Iris pigment epithelial cell (primary cell): ENCODE measurements at regions not wholly inside any gene's neighbourhood (a gene's known extent, or its start where the extent isn't known, plus 50 kb on each side); places are given as distances from the start of the nearest gene placed in this dataset.

Source experiments
- DNase-seq: peaks from one replicate; pipeline ENCODE4 v3.0.0-alpha.2; 2011; ENCODE audit warnings: low read depth

DNA sequence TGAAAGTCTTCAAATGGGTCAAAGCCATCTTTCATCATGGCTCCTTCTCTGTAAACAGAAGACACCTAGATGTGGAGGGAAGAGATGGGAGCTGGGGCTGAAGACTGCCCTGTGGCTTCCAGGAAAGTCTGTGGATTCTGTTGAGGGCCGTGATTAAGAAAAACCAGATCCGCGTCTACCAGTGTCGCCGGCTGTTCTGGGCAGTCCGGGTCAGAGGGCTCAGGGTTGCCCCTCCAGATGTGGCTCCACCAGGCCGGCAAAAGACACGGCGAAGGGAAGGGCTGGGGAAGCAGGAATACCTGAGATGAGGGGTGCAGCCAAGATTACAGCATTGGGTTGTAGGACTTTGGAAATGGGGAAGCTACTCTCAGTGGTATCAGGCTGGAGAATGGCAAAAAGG, 162.6 kb downstream of the RHOU start:
- no peak for DNase-seq

DNA sequence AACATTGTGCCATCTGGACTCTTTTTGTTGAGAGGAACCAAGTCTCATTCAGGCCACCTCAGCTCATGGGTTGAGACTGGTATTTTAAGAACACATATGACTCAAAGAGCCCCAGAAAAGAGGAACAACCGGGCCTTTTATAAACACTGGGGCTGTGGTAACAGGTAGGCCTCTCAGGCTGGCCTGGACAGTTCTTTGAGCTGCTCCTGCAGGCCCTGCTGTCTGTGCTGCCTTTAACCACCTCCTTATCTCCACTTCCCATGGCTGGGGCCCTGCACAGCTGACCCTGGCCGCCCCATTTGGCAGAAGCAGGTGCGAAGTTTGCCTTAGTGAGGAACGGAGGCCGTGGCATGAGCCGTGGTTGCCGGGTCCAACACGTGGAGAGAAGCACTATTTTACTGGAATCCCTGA, 163.3 kb downstream of the RHOU start:
- no peak for DNase-seq

DNA sequence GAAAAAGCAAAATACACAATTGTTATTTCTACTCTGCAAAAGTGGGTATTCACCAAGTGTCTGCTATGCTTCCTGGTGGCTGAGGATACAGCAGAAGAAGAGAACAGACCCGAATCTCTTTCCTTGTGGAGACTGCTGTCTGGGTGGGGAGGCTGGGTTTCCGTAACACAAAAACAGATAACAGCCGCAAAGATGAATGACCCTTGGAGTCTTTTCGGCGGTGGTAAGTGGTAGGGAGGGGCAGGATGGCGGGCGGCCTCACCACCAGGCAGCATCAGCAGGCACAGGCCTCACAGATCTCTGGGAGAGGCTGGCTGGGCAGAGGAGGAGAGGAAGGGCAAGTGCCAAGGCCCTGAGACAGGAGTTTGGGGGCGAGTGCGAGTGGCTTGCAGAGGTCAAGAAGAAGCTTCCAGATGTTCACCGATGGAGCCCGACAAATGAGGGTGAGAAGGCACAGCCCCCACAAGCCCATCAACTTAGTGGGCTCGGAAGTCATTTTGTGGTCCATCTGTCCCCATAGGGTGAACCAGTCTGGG, 164.2 kb downstream of the RHOU start:
- no peak for DNase-seq

DNA sequence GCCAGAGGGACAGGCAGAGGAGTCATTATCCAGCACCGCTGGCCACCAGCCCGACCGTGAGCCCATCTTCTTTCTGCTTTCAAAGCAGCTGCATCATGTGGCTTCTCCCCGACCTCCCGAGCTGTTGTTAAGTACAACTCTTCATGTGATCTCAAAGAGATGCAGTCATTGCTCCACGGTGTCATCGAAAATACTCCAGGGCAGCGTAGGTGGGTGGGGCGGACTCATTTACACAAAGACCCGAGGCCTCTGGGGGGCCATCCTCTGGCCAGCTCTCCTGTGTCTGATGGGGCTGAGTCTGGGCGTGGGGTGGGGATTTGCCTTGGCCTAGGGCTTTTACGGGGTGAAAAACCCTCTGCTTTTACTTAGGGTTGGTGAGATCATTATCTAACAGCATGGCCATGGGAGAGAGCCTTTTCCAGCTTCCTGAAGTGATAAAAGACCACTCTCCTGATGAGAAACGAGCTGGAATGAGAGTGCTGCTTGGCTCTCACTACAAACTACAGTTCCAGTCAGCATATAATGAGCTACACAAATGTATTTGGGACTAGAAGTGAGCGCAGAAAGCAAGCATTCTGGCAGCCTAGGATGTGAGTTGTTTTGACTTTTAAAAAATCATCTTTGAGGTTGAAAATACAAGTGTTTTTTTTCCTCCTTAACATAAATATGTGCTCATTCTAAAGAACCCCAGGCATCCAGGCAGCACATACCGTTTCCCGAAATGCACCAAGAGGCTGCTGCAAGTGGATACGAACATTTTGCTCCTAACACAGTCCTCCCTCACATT, 165.0 kb downstream of the RHOU start:
- DNase-seq: no peak

DNA sequence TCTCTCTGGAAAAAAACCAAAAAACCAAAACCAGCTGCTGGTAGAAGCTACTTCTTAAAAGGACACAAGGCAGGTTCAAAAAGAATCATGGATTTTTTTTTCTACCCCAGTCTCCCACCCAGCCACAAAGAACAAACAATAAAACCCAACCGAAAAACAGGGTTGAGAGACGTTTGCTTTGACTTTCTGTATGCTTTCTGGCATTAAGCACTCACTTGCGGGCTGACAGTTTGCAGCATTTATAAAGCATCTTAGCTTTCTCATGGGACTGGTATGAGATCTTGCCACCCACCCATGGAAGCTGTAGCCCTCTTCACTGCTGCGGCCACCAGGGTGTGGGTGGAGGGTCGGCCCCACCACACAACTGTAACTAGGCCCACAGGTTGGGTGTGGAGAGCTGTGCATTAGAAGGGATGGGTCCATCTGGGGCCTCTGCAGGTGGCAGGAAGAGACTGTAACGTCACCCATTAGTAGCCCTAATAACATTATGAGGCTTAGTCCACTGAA, 165.7 kb downstream of the RHOU start:
- no peak for DNase-seq

DNA sequence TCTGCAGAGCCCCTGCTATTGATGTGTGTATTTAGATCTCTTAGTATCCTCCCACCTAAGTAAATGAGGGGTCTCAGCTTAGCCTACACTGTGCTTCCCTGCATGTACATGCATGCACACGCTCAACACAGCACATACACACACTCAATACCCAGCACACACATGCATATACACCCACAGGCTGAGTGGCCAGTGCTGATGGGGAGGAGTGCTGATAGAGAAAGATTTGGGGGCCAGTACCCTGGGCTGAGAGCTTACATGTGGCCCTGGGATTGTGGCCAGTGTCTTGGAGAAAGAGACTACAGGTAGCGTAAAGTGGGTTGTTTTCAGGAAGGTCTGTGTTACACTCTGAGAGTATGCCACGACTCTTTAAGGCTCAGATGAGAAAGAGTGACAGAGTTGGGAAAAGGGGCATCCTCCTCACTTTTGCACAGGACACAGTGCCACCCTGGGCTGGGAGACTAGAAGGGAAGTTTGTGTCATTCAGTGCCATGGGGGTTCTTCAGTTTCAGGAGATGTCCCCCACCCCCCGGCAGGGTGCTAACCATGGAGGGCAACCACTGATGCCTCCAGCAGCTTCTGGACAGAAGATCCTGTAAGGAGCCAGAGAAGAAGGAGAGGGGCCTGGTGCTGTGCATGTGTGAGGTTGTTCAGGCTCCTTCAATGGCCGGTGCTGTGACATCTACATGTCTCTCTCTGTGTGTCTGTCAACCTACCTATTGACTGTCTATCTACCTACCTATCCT, 166.8 kb downstream of the RHOU start:
- DNase-seq: no peak

DNA sequence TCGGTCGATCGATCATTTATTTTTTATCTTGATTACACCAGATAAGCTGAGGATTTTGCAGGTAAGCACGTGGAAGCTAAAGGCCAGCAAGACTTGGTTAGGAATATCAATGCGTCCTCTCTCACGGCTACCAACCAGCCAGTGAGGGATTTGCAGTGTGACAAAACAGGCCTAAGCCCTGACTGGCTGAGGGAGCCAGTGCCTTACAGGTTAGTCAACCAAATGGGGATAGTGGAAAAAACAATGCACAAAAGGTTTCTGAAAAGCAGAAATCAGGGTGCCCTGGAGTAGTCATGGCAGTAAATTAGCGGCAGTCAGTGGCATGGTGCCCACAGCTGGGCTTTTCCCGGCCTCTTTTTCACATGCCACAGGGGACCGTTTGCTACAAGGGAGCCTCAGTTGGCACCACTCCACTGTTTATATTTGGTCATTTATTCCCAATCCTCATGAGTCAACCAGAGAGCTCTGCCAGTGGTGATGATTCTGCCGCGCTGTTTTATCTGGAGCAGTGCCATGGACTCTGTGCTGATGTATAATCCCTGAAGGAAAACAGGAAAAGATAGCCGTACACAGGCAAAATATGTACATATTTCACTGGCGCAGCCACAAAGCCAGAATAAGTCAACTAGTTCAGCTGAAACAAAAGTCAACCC, 167.6 kb downstream of the RHOU start:
- DNase-seq: peak; percentile 97

DNA sequence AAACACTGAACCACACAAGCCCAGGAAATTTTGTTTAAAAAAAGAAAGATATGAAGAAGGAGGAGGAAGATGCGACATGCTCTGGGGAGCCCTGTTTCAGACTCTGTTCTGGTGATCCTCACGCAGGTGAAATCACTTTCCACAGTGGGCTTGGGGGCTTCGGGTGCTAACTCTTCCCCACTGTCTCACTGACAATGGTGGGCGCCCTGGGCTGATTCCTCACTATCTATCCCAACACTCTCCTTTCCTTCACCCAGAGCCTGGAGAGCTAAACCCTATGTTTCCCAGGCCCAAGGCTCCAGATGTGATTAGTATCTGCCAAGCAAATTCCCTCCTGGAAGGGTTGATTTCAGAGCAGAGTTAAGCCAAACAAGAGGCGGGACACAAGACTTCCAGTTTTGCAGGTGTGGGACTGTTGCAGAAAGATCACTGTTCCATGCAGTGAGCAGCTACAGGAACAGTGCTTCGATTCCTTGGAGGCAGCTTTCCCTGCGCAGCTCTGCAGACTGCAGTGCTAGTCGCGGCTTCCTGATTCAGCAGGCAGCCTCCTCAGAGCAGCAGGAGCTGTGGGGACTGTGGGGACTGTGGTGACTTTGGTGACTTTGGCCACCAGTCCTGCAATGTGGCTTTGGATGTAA, 168.3 kb downstream of the RHOU start:
- DNase-seq: no peak

DNA sequence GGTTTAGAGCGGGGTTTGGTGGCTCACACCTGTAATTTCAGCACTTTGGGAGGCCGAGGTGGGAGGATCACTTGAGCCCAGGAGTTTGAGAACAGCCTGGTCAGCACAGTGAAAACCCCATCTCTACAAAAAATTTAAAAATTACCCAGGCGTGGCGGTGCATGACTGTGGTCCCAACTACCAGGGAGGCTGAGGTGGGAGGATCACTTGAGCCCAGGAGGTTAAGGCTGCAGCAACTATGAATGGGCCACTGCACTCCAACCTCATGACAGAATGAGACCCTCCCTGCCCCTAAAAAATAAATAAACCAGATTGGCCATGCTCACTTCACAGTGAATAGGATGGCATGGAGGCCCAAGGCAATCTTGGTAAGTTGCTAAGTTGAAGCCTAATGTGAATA, 168.9 kb downstream of the RHOU start:
- DNase-seq: no peak

DNA sequence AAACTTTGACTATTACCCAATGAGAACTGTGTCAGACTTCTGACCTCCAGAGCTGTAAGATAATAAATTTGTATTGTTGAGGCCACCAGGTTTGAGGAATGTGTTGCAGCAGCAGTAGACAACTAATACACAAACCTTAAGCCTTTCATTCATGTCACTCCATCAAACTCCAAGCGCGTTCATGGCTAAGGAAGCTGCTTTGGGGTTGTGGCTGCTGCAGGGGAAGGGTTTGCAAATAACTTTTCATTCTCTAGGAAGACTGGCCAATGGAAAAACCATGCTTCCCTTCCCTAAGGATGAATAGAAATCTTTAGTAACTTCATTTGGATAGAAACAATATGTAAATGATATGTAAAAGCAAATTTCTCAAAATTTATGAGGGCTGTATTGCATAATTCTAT, 170.4 kb downstream of the RHOU start:
- DNase-seq: peak; percentile 28

DNA sequence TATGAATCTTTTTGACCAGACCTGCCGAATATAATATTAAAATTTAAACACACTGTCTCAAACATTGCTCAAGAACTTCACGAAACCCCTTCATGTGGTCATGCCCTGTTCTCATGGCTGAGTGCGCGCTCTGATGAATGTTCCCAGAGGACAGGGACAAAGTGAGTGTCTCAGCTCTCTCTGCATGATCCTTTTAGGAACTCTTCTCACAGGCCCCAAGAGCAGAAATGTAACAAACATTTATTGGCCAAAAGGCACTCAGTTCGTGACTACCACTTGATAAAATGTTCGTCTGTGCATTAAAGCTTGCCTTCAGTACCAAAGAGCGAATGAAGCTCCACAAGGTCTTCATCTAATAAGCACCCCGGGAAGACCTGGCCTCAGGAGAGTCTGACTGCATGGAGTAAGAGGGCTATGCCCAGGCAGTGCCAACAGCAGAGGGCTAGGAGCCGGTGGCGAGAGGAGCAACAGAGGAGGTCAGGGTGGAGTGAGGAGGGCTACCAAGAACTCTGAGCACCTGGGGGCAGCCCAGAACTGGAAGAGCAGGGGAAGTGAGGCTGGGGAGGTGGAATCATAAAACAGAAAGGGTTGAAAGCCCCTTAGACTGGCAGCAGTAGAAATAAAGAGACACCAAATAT, 171.1 kb downstream of the RHOU start:
- DNase-seq: no peak

DNA sequence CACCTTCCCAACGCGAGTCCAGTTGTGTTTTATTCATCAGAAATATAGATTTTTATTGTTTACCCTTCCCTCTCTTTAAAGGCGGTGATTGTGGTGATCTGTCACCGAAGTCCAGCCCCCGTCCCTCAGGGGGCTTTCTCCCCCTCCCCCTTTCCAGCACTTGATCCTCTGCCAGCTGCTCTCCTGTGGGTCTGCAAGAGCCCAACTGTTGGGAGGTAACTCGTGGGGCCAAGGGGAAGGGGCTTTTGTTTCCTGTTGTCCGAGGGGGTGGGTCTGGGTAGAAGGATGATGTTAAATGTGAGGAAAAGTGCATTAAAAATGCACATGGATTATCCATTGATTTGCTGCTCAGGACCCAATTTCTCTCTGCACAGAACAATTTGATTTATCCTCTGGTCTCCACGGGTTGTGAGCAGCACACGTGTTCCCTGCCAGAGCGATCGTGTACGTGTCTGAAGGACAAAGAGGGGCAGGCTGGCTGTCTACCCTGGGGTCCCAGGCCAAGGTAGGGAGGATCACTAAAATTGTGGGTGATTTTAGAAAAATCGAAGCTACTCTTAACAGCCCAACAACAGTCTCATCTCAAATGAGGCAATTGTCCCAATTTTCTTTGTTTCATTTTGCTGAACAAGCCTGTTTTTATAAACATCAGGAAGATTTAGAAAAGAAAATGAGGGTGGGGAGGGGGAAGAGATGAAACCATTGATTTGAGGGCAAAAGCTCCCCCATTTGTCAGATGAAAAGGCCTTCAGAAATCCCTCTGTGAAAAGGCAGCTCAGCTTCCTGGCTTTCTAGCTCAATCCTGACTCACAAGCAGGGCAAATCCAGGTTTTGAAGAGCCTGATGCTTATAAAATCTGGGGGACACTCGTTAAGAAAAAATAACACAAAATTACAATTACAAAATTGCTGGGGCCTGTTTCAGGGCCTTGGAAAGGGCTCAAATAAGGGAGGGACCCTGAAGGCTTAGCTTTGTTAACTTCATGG, 176.2 kb downstream of the RHOU start:
- DNase-seq: no peak

DNA sequence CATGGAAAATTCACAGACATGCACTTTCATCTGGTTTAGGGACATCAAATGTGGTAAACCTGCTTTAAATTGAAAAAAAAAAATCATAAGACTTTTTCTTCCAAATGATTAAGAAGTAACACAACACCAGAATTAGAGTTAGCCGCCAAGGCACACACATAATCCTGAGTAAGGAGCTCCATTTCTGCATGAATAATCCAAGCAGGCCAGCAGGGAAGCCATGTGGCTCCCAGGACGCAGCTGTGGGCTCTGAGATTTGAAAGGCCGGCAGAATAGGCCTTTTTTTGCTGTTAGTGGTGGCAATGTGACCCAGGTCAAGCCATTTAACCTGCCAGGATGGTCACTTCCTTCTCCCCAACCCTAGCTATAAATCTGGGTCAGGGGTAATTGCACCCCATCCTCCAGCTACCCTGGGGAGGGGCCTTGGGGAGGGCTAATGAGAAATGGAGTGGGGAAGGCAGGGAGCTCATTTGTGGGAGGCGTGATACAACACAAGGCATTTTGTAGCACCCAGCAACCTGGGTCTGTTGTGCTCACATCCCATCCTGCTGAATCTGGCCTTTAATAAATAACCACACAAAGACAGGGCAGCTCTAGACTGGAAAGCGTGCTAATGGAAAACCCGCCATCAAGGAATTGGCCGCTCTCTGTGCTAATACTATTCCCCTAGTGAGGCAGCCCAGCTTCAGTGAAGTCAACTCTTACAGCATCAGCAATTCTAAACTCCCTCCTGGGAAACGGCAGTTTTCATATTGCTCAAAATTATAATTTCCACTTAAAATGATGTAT, 178.5 kb downstream of the RHOU start:
- no peak for DNase-seq

DNA sequence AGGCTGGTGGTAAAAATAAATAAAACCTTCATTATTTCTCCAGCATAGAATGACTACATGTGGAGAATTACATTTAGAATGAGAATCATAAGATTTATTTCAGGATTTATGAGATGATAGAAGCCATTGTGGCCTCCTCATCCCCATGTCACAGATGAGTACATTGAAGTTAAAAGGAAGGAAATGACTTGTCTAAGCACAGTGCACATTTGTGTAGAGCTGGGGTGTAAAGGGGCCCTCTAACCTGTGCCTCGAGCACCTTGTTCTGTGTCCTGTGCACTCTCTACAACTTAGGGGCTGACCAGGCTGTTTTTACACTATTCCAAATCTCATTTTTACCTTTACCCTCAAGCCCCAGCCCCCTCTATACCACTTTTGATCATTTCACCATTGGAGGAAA, 179.4 kb downstream of the RHOU start:
- no peak for DNase-seq

DNA sequence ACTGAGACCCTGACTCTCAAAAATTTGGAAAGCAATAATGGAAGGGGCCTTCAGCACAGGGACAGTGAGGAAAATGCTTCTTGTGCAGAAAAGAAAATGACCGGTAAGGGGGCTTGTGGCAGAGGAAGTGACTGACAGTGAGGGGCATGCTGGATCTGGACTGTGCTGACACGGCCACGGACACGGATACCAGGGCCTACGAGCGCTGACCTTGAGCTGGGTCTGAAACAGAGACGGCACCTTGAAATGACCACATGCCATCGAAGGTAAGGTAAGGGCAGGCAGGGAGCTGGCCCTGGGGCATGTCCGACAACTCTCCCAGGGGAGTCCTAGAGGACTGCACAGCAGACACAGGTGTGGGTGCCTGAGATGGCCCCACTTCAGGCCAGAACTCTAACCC, 182.1 kb downstream of the RHOU start:
- DNase-seq: no peak

DNA sequence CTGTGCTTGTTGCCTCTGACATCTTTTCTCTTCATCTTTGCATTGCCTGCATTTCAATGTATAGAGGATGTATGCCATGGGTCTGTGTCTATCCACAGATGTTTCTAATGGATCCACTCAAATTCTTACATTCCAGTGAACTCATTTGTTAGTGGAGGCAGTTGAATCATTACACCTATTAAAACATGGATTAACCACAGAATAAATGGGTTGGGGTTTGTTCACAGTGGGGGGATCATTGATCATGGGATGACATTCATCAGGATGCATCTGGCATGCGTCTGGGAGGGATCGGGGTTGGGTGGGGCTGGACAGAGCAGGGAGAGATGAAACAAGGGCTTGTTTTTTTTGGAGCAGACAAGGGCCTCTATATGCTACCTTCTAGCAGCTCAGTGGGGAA, 182.5 kb downstream of the RHOU start:
- no peak for DNase-seq

DNA sequence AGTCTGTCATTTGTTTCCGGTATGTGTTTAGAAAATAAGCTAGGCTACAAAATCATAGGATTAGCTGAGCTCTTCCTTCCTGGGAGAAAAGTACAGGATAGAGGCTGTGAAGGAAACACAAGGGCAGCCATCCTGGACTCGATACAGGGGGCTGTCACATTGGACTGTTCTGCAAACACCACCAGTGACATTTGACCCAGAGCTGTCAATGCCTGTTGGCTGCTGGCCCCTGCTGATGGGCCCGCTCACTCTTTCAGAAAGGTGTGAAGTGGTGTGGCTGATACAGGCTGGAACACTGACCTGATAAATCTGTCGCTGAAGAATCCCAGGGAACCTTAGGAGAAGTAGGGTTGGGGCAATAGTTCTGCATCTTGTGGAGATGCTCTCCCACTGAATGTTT, 183.1 kb downstream of the RHOU start:
- no peak for DNase-seq

DNA sequence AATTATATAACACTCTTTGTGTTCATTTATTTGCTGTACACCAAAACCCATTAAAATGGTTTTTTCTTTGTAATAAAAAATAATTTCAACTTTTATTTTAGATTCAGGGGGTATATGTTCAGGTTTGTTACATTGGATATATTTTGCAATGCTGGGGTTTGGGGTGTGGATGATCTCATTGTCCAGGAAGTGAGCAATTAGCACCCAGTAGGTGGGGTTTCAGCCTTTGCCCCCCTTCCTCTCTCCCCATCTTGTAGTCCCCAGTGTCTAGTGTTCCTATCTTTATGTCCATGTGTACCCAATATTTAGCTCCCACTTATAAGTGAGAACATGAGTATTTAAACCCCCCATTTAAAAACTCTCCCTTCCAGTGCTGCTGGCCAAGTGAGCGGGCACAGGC, 184.6 kb downstream of the RHOU start:
- no peak for DNase-seq

DNA sequence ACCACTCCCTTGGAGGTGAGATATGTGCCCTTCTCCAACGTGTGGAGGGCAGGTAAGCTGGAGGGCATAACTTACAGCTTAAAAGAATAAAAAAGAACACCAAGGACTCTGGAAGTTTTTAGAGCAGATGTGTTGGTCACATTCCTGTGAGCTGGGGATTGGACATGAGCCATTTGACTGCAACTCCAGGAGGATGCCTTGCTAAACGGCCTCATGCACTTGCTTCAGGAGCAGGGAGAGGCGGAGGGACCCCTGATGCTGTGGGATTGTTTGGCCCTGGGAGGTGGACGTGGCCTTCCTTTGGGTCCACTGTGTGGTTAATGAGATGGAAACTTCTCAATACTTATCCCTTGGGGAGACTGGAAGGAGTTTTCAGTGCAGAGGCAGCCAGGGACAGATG, 185.6 kb downstream of the RHOU start:
- peak; percentile 35 for DNase-seq

DNA sequence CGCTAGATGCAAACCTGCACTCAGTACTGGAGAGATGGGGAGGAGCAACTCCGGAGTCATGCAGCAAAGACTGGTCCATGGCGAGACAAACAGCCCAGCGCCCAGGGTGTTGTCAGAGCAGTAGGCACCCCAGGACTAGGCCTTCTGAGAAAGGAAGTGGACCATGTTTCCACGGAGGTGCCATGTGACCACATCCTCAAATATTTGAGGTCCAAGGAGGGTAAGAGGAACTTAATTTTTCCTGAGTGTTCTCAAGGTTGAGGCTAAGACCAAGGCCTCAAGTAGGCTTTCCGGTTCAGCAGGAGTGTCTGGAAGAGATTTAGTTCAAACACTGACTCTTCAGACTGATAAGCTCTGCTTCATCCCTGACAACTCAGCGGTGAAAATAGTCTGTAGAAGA, 186.2 kb downstream of the RHOU start:
- no peak for DNase-seq
